ENCODE measurements at regions not wholly inside any gene's neighbourhood (a gene's known extent, or its start where the extent isn't known, plus 50 kb on each side); places are given as distances from the start of the nearest gene placed in this dataset.

- WGBS, 2 donors = 29 to 52% methylated on average over 1 of the region's 1 CpG
- DNase-seq = no peak
- Histone ChIP-seq H3K36me3 (ENCODE audit: control insufficient read depth in 1 of 2, insufficient read depth in 2 of 2, low read length in 1 of 2) (no peaks in the 10 kb centered on the region), H3K27me3 (ENCODE audit: control insufficient read depth in 1 of 2, insufficient read depth in 2 of 2, low read length in 1 of 2) (no peaks in the 10 kb centered on the region), H3K4me3 (ENCODE audit: low read length in 2 of 2) (no peak overlapping the region), H3K9me3 (ENCODE audit: control insufficient read depth, low read length) (peaks cover 1% of the 10 kb centered on the region), H3K4me1 (ENCODE audit: control insufficient read depth in 1 of 2, insufficient read depth in 2 of 2, low read length in 2 of 2) (no peaks in the 10 kb centered on the region), H3K27ac (ENCODE audit: low read depth in 1 of 2, low read length in 2 of 2) (no peak overlapping the region)
- ATAC-seq (ENCODE audit: low FRiP score) = no peak
- intact Hi-C loops (cut with DNase I) = no loop called here
Measured at GRCh38 chrX:25070038-25070437, 54.3 kb upstream of the ARX start.

DNA sequence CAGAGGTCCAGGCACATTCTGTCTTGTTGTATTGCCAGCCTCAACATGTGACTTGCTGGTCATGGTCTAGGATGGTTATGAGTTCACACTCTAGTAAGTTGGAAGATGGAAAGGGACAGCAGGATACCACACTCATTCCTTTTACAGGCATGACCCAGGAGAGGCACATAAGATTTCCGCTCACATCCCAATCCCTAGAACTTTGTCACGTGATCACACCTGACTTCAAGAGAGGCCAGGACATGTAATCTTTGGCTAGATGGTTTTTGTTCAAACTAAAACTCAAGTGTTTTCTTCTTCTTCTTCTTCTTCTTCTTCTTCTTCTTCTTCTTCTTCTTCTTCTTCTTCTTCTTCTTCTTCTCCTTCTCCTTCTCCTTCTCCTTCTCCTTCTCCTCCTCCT is 53.4 kb upstream of the ARX start:
- Histone ChIP-seq H3K9me3 (ENCODE audit: control insufficient read depth, low read length) (peaks cover 1% of the 10 kb centered on the region), H3K4me1 (ENCODE audit: control insufficient read depth in 1 of 2, insufficient read depth in 2 of 2, low read length in 2 of 2) (no peaks in the 10 kb centered on the region), H3K36me3 (ENCODE audit: control insufficient read depth in 1 of 2, insufficient read depth in 2 of 2, low read length in 1 of 2) (no peaks in the 10 kb centered on the region), H3K27me3 (ENCODE audit: control insufficient read depth in 1 of 2, insufficient read depth in 2 of 2, low read length in 1 of 2) (no peaks in the 10 kb centered on the region), H3K27ac (ENCODE audit: low read depth in 1 of 2, low read length in 2 of 2) (no peak overlapping the region), H3K4me3 (ENCODE audit: low read length in 2 of 2) (no peak overlapping the region)
- intact Hi-C loops (cut with DNase I) = no loop called here
- WGBS, 2 donors = 72 to 93% methylated on average over 2 of the region's 2 CpGs
- no peak for ATAC-seq (ENCODE audit: low FRiP score)
- DNase-seq = no peak

DNA sequence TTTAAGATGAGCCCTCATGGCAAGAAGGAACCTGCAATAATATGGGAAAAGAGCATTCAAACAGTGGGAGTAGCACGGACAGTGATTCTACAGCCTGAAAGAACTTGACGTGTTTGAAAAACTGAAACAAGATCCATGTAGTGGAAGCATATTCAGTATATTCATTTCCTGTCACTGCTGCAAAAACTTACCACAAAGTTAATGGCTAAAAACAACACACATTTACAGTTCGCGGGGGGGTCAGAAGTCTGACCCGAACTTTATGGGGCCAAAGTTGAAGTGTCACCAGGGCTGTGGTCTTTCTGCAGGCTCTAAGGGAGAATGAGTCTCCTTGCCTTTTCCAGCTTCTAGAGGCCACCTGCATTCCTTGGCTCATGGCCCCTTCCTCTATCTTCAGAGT is 52.6 kb upstream of the ARX start:
- no peaks in the 10 kb centered on the region for H3K27me3 ChIP-seq (ENCODE audit: control insufficient read depth in 1 of 2, insufficient read depth in 2 of 2, low read length in 1 of 2)
- ATAC-seq (ENCODE audit: low FRiP score) (no peak), DNase-seq (no peak)
- H3K27ac ChIP-seq (ENCODE audit: low read depth in 1 of 2, low read length in 2 of 2) = no peak overlapping the region
- no peaks in the 10 kb centered on the region for H3K4me1 ChIP-seq (ENCODE audit: control insufficient read depth in 1 of 2, insufficient read depth in 2 of 2, low read length in 2 of 2)
- 86 to 91% methylated on average over 5 of the region's 5 CpGs for WGBS, 2 donors
- no peak overlapping the region for H3K4me3 ChIP-seq (ENCODE audit: low read length in 2 of 2)
- no peaks in the 10 kb centered on the region for H3K36me3 ChIP-seq (ENCODE audit: control insufficient read depth in 1 of 2, insufficient read depth in 2 of 2, low read length in 1 of 2)
- H3K9me3 ChIP-seq (ENCODE audit: control insufficient read depth, low read length) = peaks cover 1% of the 10 kb centered on the region
- intact Hi-C loops (cut with DNase I) = no loop called here

- Histone ChIP-seq H3K27ac (ENCODE audit: low read depth in 1 of 2, low read length in 2 of 2) (no peak overlapping the region), H3K27me3 (ENCODE audit: control insufficient read depth in 1 of 2, insufficient read depth in 2 of 2, low read length in 1 of 2) (no peaks in the 10 kb centered on the region), H3K4me1 (ENCODE audit: control insufficient read depth in 1 of 2, insufficient read depth in 2 of 2, low read length in 2 of 2) (no peaks in the 10 kb centered on the region), H3K9me3 (ENCODE audit: control insufficient read depth, low read length) (peaks cover 1% of the 10 kb centered on the region), H3K4me3 (ENCODE audit: low read length in 2 of 2) (no peak overlapping the region), H3K36me3 (ENCODE audit: control insufficient read depth in 1 of 2, insufficient read depth in 2 of 2, low read length in 1 of 2) (no peaks in the 10 kb centered on the region)
- 71 to 81% methylated on average over 4 of the region's 4 CpGs for WGBS, 2 donors
- no peak for DNase-seq
- intact Hi-C loops (cut with DNase I) = no loop called here
- no peak for ATAC-seq (ENCODE audit: low FRiP score)
Measured at GRCh38 chrX:25067271-25068172, 51.8 kb upstream of the ARX start.

GRCh38 chrX:25066131-25066530 is 50.4 kb upstream of the ARX start:
- H3K36me3 ChIP-seq (ENCODE audit: control insufficient read depth in 1 of 2, insufficient read depth in 2 of 2, low read length in 1 of 2) = no peaks in the 10 kb centered on the region
- intact Hi-C loops (cut with DNase I) = no loop called here
- peaks cover 1% of the 10 kb centered on the region for H3K9me3 ChIP-seq (ENCODE audit: control insufficient read depth, low read length)
- H3K27me3 ChIP-seq (ENCODE audit: control insufficient read depth in 1 of 2, insufficient read depth in 2 of 2, low read length in 1 of 2) = no peaks in the 10 kb centered on the region
- H3K4me1 ChIP-seq (ENCODE audit: control insufficient read depth in 1 of 2, insufficient read depth in 2 of 2, low read length in 2 of 2) = no peaks in the 10 kb centered on the region
- WGBS, 2 donors = 63 to 85% methylated on average over 3 of the region's 3 CpGs
- DNase-seq (no peak), ATAC-seq (ENCODE audit: low FRiP score) (no peak)
- H3K4me3 ChIP-seq (ENCODE audit: low read length in 2 of 2) = no peak overlapping the region
- no peak overlapping the region for H3K27ac ChIP-seq (ENCODE audit: low read depth in 1 of 2, low read length in 2 of 2)
